Activated effector memory CD4-positive, alpha-beta T cell treated with anti-CD3 and anti-CD28 coated beads, Interleukin-2, amount 50 U/mL, for 16 hours (primary cell): ENCODE measurements at regions not wholly inside any gene's neighbourhood (a gene's known extent, or its start where the extent isn't known, plus 50 kb on each side); places are given as distances from the start of the nearest gene placed in this dataset.

Experiments used
- DNase-seq: peaks from one replicate; pipeline ENCODE4 v3.0.0-alpha.2; 2020

- no peak for DNase-seq
These were observed 2377.0 kb upstream of the WWC1 start for GRCh38 chr5:165914456-165914855.

GRCh38 chr5:165919196-165919595 lies 2372.2 kb upstream of the WWC1 start:
- no peak for DNase-seq

GRCh38 chr5:165920655-165921054 lies 2370.8 kb upstream of the WWC1 start:
- DNase-seq, result no peak

- no peak for DNase-seq
These were observed 2362.5 kb upstream of the WWC1 start for GRCh38 chr5:165928971-165929370.

- DNase-seq, result no peak
These were observed 2350.9 kb upstream of the WWC1 start for GRCh38 chr5:165940541-165940940.

GRCh38 chr5:165956854-165957253 lies 2334.6 kb upstream of the WWC1 start:
- no peak for DNase-seq

GRCh38 chr5:165981671-165982070 lies 2309.8 kb upstream of the WWC1 start:
- DNase-seq, result no peak

- DNase-seq, result no peak
These were observed 2295.1 kb upstream of the WWC1 start for GRCh38 chr5:165996201-165996875.

- DNase-seq, result no peak
These were observed 2291.6 kb upstream of the WWC1 start for GRCh38 chr5:165999693-166000320.

GRCh38 chr5:166004006-166004405 lies 2287.4 kb upstream of the WWC1 start:
- no peak for DNase-seq

GRCh38 chr5:166013415-166013814 lies 2278.0 kb upstream of the WWC1 start:
- no peak for DNase-seq

- no peak for DNase-seq
These were observed 2277.2 kb upstream of the WWC1 start for GRCh38 chr5:166014256-166014655.

- no peak for DNase-seq
These were observed 2272.7 kb upstream of the WWC1 start for GRCh38 chr5:166018716-166019115.

- DNase-seq, result no peak
These were observed 2269.4 kb upstream of the WWC1 start for GRCh38 chr5:166022065-166022464.

- DNase-seq, result no peak
These were observed 2266.5 kb upstream of the WWC1 start for GRCh38 chr5:166024970-166025369.

- DNase-seq, result no peak
These were observed 2263.9 kb upstream of the WWC1 start for GRCh38 chr5:166027582-166027981.

- no peak for DNase-seq
These were observed 2259.5 kb upstream of the WWC1 start for GRCh38 chr5:166031926-166032325.

- no peak for DNase-seq
These were observed 2258.8 kb upstream of the WWC1 start for GRCh38 chr5:166032601-166033000.

GRCh38 chr5:166045961-166046360 lies 2245.5 kb upstream of the WWC1 start:
- no peak for DNase-seq

- no peak for DNase-seq
These were observed 2244.5 kb upstream of the WWC1 start for GRCh38 chr5:166046956-166047355.

- no peak for DNase-seq
These were observed 2240.9 kb upstream of the WWC1 start for GRCh38 chr5:166050531-166050930.

GRCh38 chr5:166058660-166059059 lies 2232.8 kb upstream of the WWC1 start:
- no peak for DNase-seq

- no peak for DNase-seq
These were observed 2229.4 kb upstream of the WWC1 start for GRCh38 chr5:166062094-166062493.

- no peak for DNase-seq
These were observed 2228.7 kb upstream of the WWC1 start for GRCh38 chr5:166062719-166063118.

GRCh38 chr5:166063261-166063660 lies 2228.2 kb upstream of the WWC1 start:
- no peak for DNase-seq
